ENCODE measurements at regions not wholly inside any gene's neighbourhood (a gene's known extent, or its start where the extent isn't known, plus 50 kb on each side); places are given as distances from the start of the nearest gene placed in this dataset.

GRCh38 chr4:129371065-129371464, 275.1 kb downstream of the C4orf33 start:
- TF ChIP-seq CTCF (IDR thresholded peaks at IDR 0.05): no peak
- TF ChIP-seq POLR2AphosphoS5 (IDR thresholded peaks at IDR 0.05; ENCODE audit: insufficient read depth in 1 of 2, low read depth in 1 of 2): no peak

Measured in vagina (tissue), 2 donors.